KMS-11 (cell line): ENCODE measurements at regions not wholly inside any gene's neighbourhood (a gene's known extent, or its start where the extent isn't known, plus 50 kb on each side); places are given as distances from the start of the nearest gene placed in this dataset.
"Not testable (repeated sequence)": the region's sequence is repeated elsewhere in the genome, so short reads cannot be mapped to it uniquely, and the experiment has no call there.

Experiments used
- H2AFZ ChIP-seq: fragments of 200-600 bp; sonication (generic); 2 replicates; pipeline ENCODE4 v1.6.1; 2016; ENCODE audit warnings: antibody characterized with exemption, mixed run types, low read depth
- H3K27ac ChIP-seq: fragments of 200-600 bp; sonication (generic); 2 replicates; pipeline ENCODE4 v1.6.1; 2016; ENCODE audit warnings: mild to moderate bottlenecking, mixed run types
- H3K27me3 ChIP-seq: fragments of 200-600 bp; sonication (generic); 2 replicates; pipeline ENCODE4 v1.6.1; 2017; ENCODE audit warnings: mild to moderate bottlenecking, low read depth, mixed run types, moderate library complexity; ENCODE audit not compliant: insufficient read depth
- H3K36me3 ChIP-seq: fragments of 200-600 bp; sonication (generic); 2 replicates; pipeline ENCODE4 v1.6.1; 2017; ENCODE audit warnings: mild to moderate bottlenecking, mixed run types; ENCODE audit not compliant: insufficient read depth
- H3K4me1 ChIP-seq: fragments of 200-600 bp; sonication (generic); 2 replicates; pipeline ENCODE4 v1.6.1; 2016; ENCODE audit warnings: mild to moderate bottlenecking, low read depth, mixed run types; ENCODE audit not compliant: poor library complexity, severe bottlenecking
- H3K4me2 ChIP-seq: fragments of 200-600 bp; sonication (generic); 2 replicates; pipeline ENCODE4 v1.7.0; 2016; ENCODE audit warnings: mild to moderate bottlenecking, mixed run types
- H3K4me3 ChIP-seq: fragments of 200-600 bp; sonication (generic); IDR thresholded peaks from 2 replicates; pipeline ENCODE4 v1.6.1; 2017; ENCODE audit warnings: low read depth, low read length, mixed read lengths; ENCODE audit not compliant: insufficient read depth
- H3K79me2 ChIP-seq: fragments of 200-600 bp; sonication (generic); 2 replicates; pipeline ENCODE4 v1.6.1; 2016; ENCODE audit warnings: low read depth, mixed run types; ENCODE audit not compliant: insufficient read depth
- H3K9ac ChIP-seq: fragments of 200-600 bp; sonication (generic); 2 replicates; pipeline ENCODE4 v1.6.1; 2016; ENCODE audit warnings: mild to moderate bottlenecking, mixed run types
- H4K20me1 ChIP-seq: fragments of 200-600 bp; sonication (generic); 2 replicates; pipeline ENCODE4 v1.6.1; 2016; ENCODE audit warnings: mild to moderate bottlenecking, mixed run types; ENCODE audit not compliant: insufficient read depth
- TF ChIP-seq, protein P1 (sequence below): fragments of 200-600 bp; sonication (generic); conservative IDR thresholded peaks from 2 replicates; pipeline ENCODE4 v1.6.1; 2017; ENCODE audit warnings: low read depth, mild to moderate bottlenecking, antibody characterized with exemption, low read length, moderate library complexity, mixed read lengths

DNA sequence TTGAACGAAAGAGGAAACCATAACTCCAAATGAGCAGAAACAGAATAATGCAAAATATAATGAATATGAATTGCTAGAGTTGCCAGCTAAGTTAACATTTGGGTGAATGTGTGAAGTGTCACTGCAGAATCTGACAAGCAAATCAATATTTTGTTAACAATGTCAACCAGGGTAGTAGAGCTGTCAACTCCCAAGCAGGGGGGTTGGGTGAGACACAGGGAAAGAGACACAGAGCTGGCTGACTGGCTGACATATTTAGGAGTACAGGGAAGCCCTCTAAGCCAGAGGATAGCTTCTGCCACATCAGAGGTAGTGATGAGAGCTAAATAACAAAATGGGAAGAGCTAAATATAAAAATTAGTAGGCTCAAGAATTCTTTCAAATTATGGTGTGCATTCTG lies 393.1 kb upstream of the KCND2 start:
- TF ChIP-seq, protein P1, sequence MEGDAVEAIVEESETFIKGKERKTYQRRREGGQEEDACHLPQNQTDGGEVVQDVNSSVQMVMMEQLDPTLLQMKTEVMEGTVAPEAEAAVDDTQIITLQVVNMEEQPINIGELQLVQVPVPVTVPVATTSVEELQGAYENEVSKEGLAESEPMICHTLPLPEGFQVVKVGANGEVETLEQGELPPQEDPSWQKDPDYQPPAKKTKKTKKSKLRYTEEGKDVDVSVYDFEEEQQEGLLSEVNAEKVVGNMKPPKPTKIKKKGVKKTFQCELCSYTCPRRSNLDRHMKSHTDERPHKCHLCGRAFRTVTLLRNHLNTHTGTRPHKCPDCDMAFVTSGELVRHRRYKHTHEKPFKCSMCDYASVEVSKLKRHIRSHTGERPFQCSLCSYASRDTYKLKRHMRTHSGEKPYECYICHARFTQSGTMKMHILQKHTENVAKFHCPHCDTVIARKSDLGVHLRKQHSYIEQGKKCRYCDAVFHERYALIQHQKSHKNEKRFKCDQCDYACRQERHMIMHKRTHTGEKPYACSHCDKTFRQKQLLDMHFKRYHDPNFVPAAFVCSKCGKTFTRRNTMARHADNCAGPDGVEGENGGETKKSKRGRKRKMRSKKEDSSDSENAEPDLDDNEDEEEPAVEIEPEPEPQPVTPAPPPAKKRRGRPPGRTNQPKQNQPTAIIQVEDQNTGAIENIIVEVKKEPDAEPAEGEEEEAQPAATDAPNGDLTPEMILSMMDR, result no peak

DNA sequence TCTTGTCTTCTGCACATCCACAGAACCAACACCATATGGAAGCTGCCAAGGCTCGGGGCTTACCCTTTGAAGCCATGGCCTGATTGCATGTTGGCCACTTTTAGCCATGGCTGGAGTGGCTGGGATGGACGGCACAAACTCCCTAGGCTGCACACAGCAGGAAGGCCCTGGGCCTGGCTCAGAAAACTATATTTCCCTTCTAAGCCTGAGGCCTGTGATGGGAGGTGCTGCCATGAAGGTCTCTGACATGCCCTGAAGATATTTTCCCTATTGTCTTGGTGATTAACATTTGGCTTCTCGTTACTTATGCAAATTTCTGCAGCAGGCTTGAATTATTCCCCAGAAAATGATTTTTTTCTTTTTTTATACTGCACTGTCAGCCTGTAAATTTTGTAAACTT lies 387.0 kb upstream of the KCND2 start:
- H3K4me1 ChIP-seq, result no peaks in the 10 kb centered on the region
- no peak overlapping the region for H3K4me3 ChIP-seq
- no peaks in the 10 kb centered on the region for H3K79me2 ChIP-seq
- no peak overlapping the region for H3K9ac ChIP-seq
- H3K4me2 ChIP-seq, result no peak overlapping the region
- no peaks in the 10 kb centered on the region for H3K36me3 ChIP-seq
- no peaks in the 10 kb centered on the region for H4K20me1 ChIP-seq
- no peak overlapping the region for H3K27ac ChIP-seq
- no peak overlapping the region for H2AFZ ChIP-seq
- H3K27me3 ChIP-seq, result no peaks in the 10 kb centered on the region
- TF ChIP-seq, protein P1, result no peak

More for the DNA sequence above, 393.1 kb upstream of the KCND2 start:
- Histone ChIP-seq H3K4me3 (no peak overlapping the region), H3K4me2 (no peak overlapping the region), H3K27me3 (no peaks in the 10 kb centered on the region), H4K20me1 (no peaks in the 10 kb centered on the region), H3K4me1 (no peaks in the 10 kb centered on the region), H3K9ac (no peak overlapping the region), H2AFZ (no peak overlapping the region), H3K36me3 (no peaks in the 10 kb centered on the region), H3K27ac (no peak overlapping the region), H3K79me2 (no peaks in the 10 kb centered on the region)

DNA sequence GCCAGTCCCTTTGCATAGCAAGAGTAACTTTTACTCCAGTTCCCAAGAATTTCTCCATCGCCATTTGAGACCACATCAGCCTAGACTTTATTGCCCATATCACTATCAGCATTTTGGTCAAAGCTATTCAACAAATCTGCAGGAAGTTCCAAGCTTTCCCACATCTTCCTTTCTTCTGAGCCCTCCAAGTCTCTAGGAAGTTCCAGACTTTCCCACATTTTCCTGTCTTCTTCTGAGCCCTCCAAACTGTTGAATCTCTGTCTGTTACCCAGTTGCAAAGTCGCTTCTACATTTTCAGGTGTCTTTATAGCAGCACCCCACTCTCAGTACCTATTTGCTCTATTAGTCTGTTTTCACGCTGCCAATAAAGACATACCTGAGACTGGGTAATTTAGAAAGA lies 386.4 kb upstream of the KCND2 start:
- not testable (repeated sequence) for H3K4me3 ChIP-seq, H2AFZ ChIP-seq, H3K27ac ChIP-seq, H4K20me1 ChIP-seq, H3K27me3 ChIP-seq, H3K4me2 ChIP-seq, H3K36me3 ChIP-seq, H3K9ac ChIP-seq, H3K79me2 ChIP-seq, H3K4me1 ChIP-seq

DNA sequence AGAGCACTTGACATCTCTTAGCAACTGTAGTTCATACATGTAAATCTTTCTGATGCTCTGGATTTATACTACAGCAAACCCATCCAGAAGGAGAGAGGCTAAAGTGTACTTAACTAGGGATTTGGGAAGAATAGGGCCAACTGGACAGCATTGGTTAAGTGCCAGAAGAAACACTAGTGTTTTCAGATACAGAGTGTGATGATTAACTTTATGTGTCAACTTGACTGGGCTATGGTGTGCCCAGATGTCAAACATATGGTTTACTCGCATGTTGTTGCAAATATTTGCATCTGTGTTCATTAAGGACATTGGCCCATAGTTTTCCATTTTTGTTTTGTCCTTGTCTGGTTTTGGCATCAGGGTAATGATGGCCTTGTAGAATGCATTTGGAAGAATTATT lies 384.7 kb upstream of the KCND2 start:
- H4K20me1 ChIP-seq, result no peaks in the 10 kb centered on the region
- H3K4me1 ChIP-seq, result no peaks in the 10 kb centered on the region
- H3K27ac ChIP-seq, result no peak overlapping the region
- no peaks in the 10 kb centered on the region for H3K79me2 ChIP-seq
- no peaks in the 10 kb centered on the region for H3K27me3 ChIP-seq
- no peak overlapping the region for H2AFZ ChIP-seq
- H3K9ac ChIP-seq, result no peak overlapping the region
- H3K36me3 ChIP-seq, result no peaks in the 10 kb centered on the region
- no peak overlapping the region for H3K4me2 ChIP-seq
- TF ChIP-seq, protein P1, result no peak
- no peak overlapping the region for H3K4me3 ChIP-seq

DNA sequence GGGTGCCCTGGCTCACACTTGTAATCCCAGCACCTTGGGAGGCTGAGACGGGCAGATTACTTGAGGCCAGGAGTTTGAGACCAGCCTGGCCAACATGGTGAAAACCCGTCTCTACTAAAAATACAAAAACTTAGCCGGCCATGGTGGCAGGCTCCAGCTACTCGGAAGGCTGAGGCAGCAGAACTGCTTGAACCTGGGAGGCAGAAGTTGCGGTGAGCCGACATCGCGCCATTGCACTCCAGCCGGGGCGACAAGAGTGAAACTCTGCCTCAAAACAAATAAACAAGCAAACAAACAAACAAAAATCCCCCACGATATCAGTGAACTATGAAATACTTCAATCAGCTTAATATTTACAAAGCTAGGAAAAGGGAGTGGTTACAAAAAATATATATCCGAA lies 382.3 kb upstream of the KCND2 start:
- Histone ChIP-seq H3K4me1 (no peaks in the 10 kb centered on the region), H2AFZ (no peak overlapping the region), H3K9ac (no peak overlapping the region), H4K20me1 (no peaks in the 10 kb centered on the region), H3K4me2 (no peak overlapping the region), H3K4me3 (no peak overlapping the region), H3K27me3 (no peaks in the 10 kb centered on the region), H3K36me3 (no peaks in the 10 kb centered on the region), H3K27ac (no peak overlapping the region), H3K79me2 (no peaks in the 10 kb centered on the region)
- TF ChIP-seq, protein P1, result no peak
